GM20000 (cell line): ENCODE measurements at regions not wholly inside any gene's neighbourhood (a gene's known extent, or its start where the extent isn't known, plus 50 kb on each side); places are given as distances from the start of the nearest gene placed in this dataset.

Experiments
- DNase-seq: peaks from one replicate; pipeline ENCODE4 v3.0.0; 2012; ENCODE audit warnings: low spot score
- TF ChIP-seq, protein P1 (sequence below): IDR thresholded peaks from 2 replicates; pipeline ENCODE4 v1.5.1; 2012; ENCODE audit warnings: mild to moderate bottlenecking, control low read depth; ENCODE audit errors: extremely low read depth, missing control alignments

DNA sequence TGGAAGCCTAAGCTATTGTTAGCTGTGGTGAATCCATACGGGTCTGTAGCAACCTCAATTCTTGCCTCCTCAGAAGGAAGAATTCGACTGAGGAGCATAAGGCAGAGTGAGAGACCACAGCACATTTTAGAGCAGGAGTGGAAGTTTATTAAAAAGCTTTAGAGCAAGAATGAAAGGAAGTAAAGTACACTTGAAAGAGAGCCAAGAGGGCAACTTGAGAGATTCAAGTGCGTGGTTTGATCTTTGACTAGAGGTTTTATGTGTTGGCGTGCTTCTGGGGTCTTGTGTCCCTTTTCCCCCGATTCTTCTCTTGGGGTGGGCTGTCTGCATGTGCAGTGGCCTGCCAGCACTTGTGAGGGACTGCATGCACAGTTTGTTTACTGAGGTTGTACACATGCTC is 880.6 kb upstream of the INTU start:
- TF ChIP-seq, protein P1, sequence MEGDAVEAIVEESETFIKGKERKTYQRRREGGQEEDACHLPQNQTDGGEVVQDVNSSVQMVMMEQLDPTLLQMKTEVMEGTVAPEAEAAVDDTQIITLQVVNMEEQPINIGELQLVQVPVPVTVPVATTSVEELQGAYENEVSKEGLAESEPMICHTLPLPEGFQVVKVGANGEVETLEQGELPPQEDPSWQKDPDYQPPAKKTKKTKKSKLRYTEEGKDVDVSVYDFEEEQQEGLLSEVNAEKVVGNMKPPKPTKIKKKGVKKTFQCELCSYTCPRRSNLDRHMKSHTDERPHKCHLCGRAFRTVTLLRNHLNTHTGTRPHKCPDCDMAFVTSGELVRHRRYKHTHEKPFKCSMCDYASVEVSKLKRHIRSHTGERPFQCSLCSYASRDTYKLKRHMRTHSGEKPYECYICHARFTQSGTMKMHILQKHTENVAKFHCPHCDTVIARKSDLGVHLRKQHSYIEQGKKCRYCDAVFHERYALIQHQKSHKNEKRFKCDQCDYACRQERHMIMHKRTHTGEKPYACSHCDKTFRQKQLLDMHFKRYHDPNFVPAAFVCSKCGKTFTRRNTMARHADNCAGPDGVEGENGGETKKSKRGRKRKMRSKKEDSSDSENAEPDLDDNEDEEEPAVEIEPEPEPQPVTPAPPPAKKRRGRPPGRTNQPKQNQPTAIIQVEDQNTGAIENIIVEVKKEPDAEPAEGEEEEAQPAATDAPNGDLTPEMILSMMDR = no peak
- DNase-seq = no peak

DNA sequence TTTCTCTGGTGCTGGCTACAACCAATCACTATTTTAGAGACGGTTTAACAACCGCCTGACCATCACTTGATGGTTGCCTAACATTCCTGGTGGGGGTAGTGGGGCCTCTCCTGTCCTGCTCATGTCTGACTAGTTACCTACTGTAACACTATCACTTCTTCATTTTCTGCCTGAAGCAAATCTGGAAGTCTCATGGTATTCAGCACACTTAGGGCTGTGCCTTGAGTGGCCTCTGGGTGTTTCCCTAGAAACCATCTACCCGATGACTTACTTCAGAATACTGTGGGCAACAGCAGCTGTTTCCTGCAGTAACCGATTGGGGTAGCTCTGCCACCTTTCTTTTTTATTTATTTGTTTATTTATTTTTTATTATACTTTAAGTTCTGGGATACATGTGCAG is 880.1 kb upstream of the INTU start:
- TF ChIP-seq, protein P1 = no peak
- no peak for DNase-seq

DNA sequence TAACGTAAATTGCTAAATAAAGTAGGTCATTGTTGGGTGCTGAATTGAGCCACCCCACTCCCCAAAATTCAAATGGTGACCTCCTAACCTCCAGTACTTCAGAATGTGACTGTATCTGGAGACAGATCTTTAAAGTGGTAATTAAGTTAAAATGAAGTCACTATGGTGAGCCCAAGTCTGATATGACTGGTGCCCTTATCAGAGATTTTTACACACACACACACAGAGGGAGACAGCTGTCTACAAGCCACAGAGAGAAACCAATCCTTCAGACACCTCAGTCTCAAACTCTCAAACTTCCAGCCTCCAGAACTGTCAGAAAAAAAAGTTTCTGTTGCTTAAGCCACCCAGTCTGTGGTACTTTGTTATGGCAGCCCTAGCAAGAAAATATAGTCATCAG is 879.2 kb upstream of the INTU start:
- TF ChIP-seq, protein P1 = no peak
- DNase-seq = no peak

DNA sequence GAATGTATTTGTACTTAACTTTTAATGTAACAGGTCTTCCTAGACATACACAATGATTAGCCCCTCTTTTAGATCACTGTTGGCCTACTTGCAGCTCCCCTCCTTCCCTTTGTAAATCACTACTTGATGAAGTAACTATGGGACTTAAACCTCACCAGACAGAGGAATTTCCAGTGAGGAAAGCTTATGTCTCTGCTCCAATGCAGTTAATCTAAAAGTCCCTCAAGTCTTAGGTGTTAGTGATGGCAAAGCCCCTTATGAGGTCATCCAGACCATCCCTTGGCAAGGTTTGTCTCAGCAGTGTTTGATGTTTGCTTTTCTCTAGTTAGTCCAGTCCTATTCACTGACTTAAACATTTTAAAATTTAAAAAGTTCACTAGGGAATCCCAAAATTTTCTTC is 877.3 kb upstream of the INTU start:
- TF ChIP-seq, protein P1 = no peak
- no peak for DNase-seq

DNA sequence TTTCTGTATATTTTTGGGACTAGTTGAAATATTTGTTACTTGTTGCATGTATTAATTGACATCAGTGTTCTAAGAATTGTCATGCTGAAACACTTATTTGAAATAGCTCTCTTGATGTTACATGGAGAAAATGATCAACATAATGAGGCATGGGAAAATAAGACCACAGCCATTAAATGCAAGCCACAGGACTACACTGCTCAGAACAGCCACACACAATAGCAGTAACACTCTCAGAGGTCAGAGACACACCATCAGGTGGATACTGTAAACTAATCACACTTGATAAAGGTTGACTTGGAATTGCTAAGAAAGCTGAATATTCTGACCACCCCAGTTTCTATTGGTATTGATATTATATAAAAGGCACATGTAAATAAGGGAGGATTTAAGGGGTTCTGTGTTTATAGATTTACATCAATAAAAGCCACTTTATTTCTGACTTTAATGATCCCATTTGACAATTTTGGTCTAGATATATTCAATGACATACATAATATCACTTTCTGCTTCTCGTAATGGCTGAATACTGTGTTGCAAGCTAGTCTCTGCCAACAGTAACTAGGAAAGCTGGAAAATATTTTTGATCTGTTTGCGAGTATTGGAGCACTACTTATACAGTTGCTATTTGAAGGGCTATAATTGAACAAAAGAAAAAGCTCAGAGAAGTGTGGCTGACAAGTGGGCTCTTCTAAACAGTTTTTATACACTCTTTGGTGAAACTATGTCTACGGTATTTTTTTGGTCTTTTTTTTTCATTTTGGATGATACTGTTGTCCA is 876.5 kb upstream of the INTU start:
- DNase-seq = no peak
- TF ChIP-seq, protein P1 = no peak

DNA sequence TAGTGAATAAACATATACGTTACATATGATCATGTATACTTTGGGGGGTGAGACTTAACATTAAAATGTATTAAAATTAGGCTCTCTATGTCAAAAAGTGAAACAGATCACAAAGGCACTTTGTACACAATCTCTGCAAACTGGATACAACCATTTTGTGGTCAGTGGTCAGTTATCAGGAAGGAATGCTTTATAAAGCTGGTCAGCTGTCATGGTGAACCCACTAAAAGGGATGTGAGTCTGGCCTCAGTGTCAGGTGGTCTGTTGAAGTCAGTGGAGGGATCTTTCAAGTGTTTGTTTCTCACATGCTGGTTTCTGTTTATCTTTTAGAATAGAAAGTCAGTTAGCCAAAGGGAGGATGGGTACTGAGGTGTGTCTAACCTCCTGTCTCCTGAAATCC is 875.5 kb upstream of the INTU start:
- no peak for DNase-seq
- TF ChIP-seq, protein P1 = no peak

DNA sequence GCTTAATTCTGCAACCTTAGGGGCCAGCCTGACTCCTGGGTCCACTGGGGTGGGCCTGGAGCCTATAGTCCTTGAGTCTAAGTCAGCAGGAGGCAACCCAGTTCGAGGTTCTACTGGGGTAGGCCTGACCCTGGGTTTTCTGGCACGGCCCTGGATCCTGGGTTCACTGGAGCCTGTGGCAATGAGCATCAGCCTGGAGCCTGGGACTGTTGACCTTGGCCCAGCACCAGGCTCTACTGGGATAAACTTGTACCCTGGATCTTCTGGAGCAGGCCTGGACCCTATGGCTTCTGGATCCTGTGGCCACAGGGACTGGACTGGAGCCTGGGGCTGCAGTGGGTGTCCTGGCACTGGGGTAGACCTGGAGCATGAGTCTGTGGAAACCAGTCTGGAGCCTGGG is 874.3 kb upstream of the INTU start:
- DNase-seq = no peak
- TF ChIP-seq, protein P1 = no peak
